GM23338 (cell line): ENCODE measurements at regions not wholly inside any gene's neighbourhood (a gene's known extent, or its start where the extent isn't known, plus 50 kb on each side); places are given as distances from the start of the nearest gene placed in this dataset.

Experiments
- ATAC-seq: fragments of 200-7000 bp; cut with Tn5 transposase; 3 replicates; pipeline ENCODE4 v1.9.1; 2020
- DNase-seq: peaks from one replicate; pipeline ENCODE4 v3.0.0-alpha.2; 2015; ENCODE audit warnings: low spot score
- H2AFZ ChIP-seq: fragments of 200-600 bp; sonication (generic); 2 replicates; pipeline ENCODE4 v1.8.0; 2016; ENCODE audit warnings: antibody characterized with exemption, mild to moderate bottlenecking, moderate library complexity
- H3F3A ChIP-seq: fragments of 200-600 bp; sonication (generic); replicated peaks from 2 replicates; pipeline ENCODE4 v1.8.0; 2017; ENCODE audit warnings: antibody characterized with exemption, mixed run types, low read depth
- H3K27ac ChIP-seq: fragments of 200-600 bp; sonication (generic); 2 replicates; pipeline ENCODE4 v1.6.1; 2016; ENCODE audit warnings: low read depth
- H3K27me3 ChIP-seq: fragments of 200-600 bp; sonication (generic); 2 replicates; pipeline ENCODE4 v1.8.0; 2016; ENCODE audit warnings: mild to moderate bottlenecking, mixed run types, moderate library complexity; ENCODE audit not compliant: insufficient read depth
- H3K36me3 ChIP-seq: fragments of 200-600 bp; sonication (generic); 2 replicates; pipeline ENCODE4 v1.8.0; 2016; ENCODE audit warnings: mild to moderate bottlenecking; ENCODE audit not compliant: insufficient read depth
- H3K4me1 ChIP-seq: fragments of 200-600 bp; sonication (generic); 2 replicates; pipeline ENCODE4 v1.8.0; 2016; ENCODE audit warnings: mild to moderate bottlenecking, moderate library complexity; ENCODE audit not compliant: insufficient read depth
- H3K4me2 ChIP-seq: fragments of 200-600 bp; sonication (generic); 2 replicates; pipeline ENCODE4 v1.7.1; 2017; ENCODE audit warnings: mixed run types
- H3K4me3 ChIP-seq: fragments of 200-600 bp; sonication (generic); 2 replicates; pipeline ENCODE4 v1.6.1; 2016; ENCODE audit warnings: mixed run types
- H3K79me2 ChIP-seq: fragments of 200-600 bp; sonication (generic); replicated peaks from 2 replicates; pipeline ENCODE4 v1.8.0; 2017; ENCODE audit warnings: mild to moderate bottlenecking; ENCODE audit not compliant: insufficient read depth
- H3K9me2 ChIP-seq: fragments of 200-600 bp; sonication (generic); 2 replicates; pipeline ENCODE4 v1.8.0; 2017; ENCODE audit not compliant: insufficient read depth
- H4K20me1 ChIP-seq: fragments of 200-600 bp; sonication (generic); replicated peaks from 2 replicates; pipeline ENCODE4 v1.8.0; 2017; ENCODE audit warnings: mild to moderate bottlenecking; ENCODE audit not compliant: insufficient read depth
- H3K27ac Mint-ChIP-seq: 2 replicates; pipeline ENCODE4 v1.8.0; 2020; ENCODE audit warnings: inconsistent platforms, mild to moderate bottlenecking, moderate library complexity, mixed read lengths
- H3K27me3 Mint-ChIP-seq: 3 replicates; pipeline ENCODE4 v1.8.0; 2022; ENCODE audit warnings: low read depth, mild to moderate bottlenecking, moderate library complexity, mixed read lengths, inconsistent platforms; ENCODE audit not compliant: insufficient read depth, poor library complexity
- H3K36me3 Mint-ChIP-seq: 3 replicates; pipeline ENCODE4 v1.8.0; 2021; ENCODE audit warnings: low read depth, mild to moderate bottlenecking, inconsistent platforms, moderate library complexity, mixed read lengths
- H3K4me1 Mint-ChIP-seq: 3 replicates; pipeline ENCODE4 v1.8.0; 2020; ENCODE audit warnings: mild to moderate bottlenecking, inconsistent platforms, mixed read lengths
- H3K4me3 Mint-ChIP-seq: 3 replicates; pipeline ENCODE4 v1.8.0; 2021; ENCODE audit warnings: moderate library complexity, mild to moderate bottlenecking, inconsistent platforms, mixed read lengths
- H3K9me3 Mint-ChIP-seq: 3 replicates; pipeline ENCODE4 v1.8.0; 2020; ENCODE audit warnings: moderate library complexity, mild to moderate bottlenecking, inconsistent platforms, mixed read lengths
- CREB1 ChIP-seq: fragments of 250-450 bp; sonication (Bioruptor Pico); IDR thresholded peaks from 2 replicates; pipeline ENCODE4 v1.5.0; 2020; ENCODE audit warnings: low read depth, mild to moderate bottlenecking, moderate library complexity
- CTCF ChIP-seq, 2 experiments: fragments of 200-600 bp in 1 of 2; sonication (generic) in 1 of 2; conservative IDR thresholded peaks; 2 replicates each; pipeline versions ENCODE4 v1.5.1 to v1.6.1; 2016 to 2017; ENCODE audit warnings: antibody characterized with exemption in 2 of 2, low read depth in 2 of 2, mild to moderate bottlenecking in 2 of 2, moderate library complexity in 1 of 2
- ETS1 ChIP-seq: IDR thresholded peaks from 2 replicates; pipeline ENCODE4 v1.6.1; 2016; ENCODE audit warnings: antibody characterized with exemption
- EZH2phosphoT487 ChIP-seq: fragments of 200-600 bp; sonication (generic); IDR thresholded peaks from one replicate; pipeline ENCODE4 v1.8.1; 2018; ENCODE audit warnings: antibody characterized with exemption; ENCODE audit not compliant: unreplicated experiment
- JUNB ChIP-seq: IDR thresholded peaks from one replicate; pipeline ENCODE4 v1.6.1; 2016; ENCODE audit warnings: antibody characterized with exemption; ENCODE audit not compliant: unreplicated experiment
- NANOG ChIP-seq: IDR thresholded peaks from 2 replicates; pipeline ENCODE4 v1.6.1; 2016; ENCODE audit warnings: antibody characterized with exemption, borderline replicate concordance
- POLR2AphosphoS5 ChIP-seq: IDR thresholded peaks from 2 replicates; pipeline ENCODE4 v1.6.1; 2016; ENCODE audit warnings: antibody characterized with exemption, low read depth
- STAT1 ChIP-seq: IDR thresholded peaks from one replicate; pipeline ENCODE4 v1.6.1; 2016; ENCODE audit warnings: antibody characterized with exemption; ENCODE audit not compliant: unreplicated experiment
- ZNF114 ChIP-seq: fragments of 250-450 bp; sonication (Bioruptor Pico); IDR thresholded peaks from 2 replicates; pipeline ENCODE4 v1.5.0; 2020; ENCODE audit warnings: mild to moderate bottlenecking, moderate library complexity
- ZNF331 ChIP-seq: fragments of 250-450 bp; sonication (Bioruptor Pico); IDR thresholded peaks from 2 replicates; pipeline ENCODE4 v1.5.0; 2020; ENCODE audit warnings: low read depth, mild to moderate bottlenecking, moderate library complexity
- ZNF462 ChIP-seq: fragments of 250-450 bp; sonication (Bioruptor Pico); IDR thresholded peaks from 2 replicates; pipeline ENCODE4 v1.5.0; 2020; ENCODE audit warnings: mild to moderate bottlenecking, moderate library complexity
- TF ChIP-seq, protein P1 (sequence below): IDR thresholded peaks from one replicate; pipeline ENCODE4 v1.6.1; 2018; ENCODE audit warnings: antibody characterized with exemption; ENCODE audit not compliant: unreplicated experiment

- TF ChIP-seq POLR2AphosphoS5 (no peak), CREB1 (CRISPR knock-in tag) (no peak), EZH2phosphoT487 (no peak)
Measured at GRCh38 chr5:123705741-123706140, 193.8 kb downstream of the CSNK1G3 start (continued).

DNA sequence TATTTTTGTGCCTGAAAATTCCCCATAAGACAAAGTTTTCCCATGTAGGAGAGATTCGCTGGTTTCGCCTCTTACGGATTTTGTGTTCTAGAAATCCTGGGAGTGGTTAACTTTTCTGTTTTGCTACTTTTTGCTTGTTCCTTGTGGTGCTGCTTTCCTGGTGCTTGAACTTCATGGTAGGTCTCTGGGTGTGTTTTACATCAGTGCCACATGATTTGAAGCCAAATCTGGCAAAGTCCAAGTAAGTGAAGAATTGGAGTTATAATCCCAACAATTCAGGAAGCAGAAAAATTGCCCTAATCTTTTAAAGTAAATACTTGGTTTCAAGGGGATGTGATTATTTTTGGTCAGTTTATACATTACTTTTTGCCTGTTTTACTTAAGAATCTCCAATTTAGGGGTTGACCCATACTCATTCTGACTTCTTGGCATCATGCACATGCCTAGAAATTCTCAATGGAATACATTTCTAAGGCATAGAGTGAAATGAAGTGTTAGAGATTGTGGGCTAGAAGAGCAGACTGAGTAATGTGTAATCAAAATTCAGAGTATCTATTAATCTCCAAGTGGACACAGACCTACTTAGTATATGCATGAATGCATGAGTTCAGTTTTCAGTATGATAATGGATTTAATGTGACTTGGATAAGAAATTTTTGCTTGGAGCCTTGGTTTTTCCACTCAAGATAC is 189.7 kb downstream of the CSNK1G3 start:
- Histone ChIP-seq H3F3A (no peaks in the 10 kb centered on the region), H3K36me3 (no peaks in the 10 kb centered on the region), H4K20me1 (no peaks in the 10 kb centered on the region), H3K9me2 (peaks cover 4% of the 10 kb centered on the region), H2AFZ (peak overlapping the region; percentile 69), H3K27me3 (no peaks in the 10 kb centered on the region), H3K4me3 (no peak overlapping the region), H3K4me1 (no peaks in the 10 kb centered on the region), H3K79me2 (no peaks in the 10 kb centered on the region), H3K27ac (no peak overlapping the region), H3K4me2 (no peak overlapping the region)
- ATAC-seq (no peak), DNase-seq (no peak)
- Mint-ChIP-seq H3K4me3 (no peak overlapping the region), H3K36me3 (0 out of 3 replicates have a peak, but pooled peaks cover 3% of the 10 kb centered on the region), H3K27me3 (no peaks in the 10 kb centered on the region), H3K9me3 (peaks cover 12% of the 10 kb centered on the region; the same call in 2 of the 3 replicates), H3K4me1 (no peaks in the 10 kb centered on the region), H3K27ac (no peak overlapping the region)
- TF ChIP-seq CTCF (conservative IDR thresholded peaks at IDR 0.05; ENCODE audit: low read depth in 2 of 2) = no peak
- TF ChIP-seq, protein P1, sequence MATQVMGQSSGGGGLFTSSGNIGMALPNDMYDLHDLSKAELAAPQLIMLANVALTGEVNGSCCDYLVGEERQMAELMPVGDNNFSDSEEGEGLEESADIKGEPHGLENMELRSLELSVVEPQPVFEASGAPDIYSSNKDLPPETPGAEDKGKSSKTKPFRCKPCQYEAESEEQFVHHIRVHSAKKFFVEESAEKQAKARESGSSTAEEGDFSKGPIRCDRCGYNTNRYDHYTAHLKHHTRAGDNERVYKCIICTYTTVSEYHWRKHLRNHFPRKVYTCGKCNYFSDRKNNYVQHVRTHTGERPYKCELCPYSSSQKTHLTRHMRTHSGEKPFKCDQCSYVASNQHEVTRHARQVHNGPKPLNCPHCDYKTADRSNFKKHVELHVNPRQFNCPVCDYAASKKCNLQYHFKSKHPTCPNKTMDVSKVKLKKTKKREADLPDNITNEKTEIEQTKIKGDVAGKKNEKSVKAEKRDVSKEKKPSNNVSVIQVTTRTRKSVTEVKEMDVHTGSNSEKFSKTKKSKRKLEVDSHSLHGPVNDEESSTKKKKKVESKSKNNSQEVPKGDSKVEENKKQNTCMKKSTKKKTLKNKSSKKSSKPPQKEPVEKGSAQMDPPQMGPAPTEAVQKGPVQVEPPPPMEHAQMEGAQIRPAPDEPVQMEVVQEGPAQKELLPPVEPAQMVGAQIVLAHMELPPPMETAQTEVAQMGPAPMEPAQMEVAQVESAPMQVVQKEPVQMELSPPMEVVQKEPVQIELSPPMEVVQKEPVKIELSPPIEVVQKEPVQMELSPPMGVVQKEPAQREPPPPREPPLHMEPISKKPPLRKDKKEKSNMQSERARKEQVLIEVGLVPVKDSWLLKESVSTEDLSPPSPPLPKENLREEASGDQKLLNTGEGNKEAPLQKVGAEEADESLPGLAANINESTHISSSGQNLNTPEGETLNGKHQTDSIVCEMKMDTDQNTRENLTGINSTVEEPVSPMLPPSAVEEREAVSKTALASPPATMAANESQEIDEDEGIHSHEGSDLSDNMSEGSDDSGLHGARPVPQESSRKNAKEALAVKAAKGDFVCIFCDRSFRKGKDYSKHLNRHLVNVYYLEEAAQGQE = no peak
- no peak for TF ChIP-seq EZH2phosphoT487
- no peak for TF ChIP-seq ZNF114 (CRISPR knock-in tag)
- TF ChIP-seq CREB1 (CRISPR knock-in tag) = no peak
- no peak for TF ChIP-seq ZNF331 (CRISPR knock-in tag)
- TF ChIP-seq ETS1 = no peak
- TF ChIP-seq STAT1 = no peak
- no peak for TF ChIP-seq ZNF462 (CRISPR knock-in tag)
- no peak for TF ChIP-seq NANOG
- no peak for TF ChIP-seq POLR2AphosphoS5
- TF ChIP-seq JUNB = no peak
